Ovary (tissue), 3 donors: ENCODE measurements at regions not wholly inside any gene's neighbourhood (a gene's known extent, or its start where the extent isn't known, plus 50 kb on each side); places are given as distances from the start of the nearest gene placed in this dataset.

ENCODE experiments used
- EP300 ChIP-seq: sonication (generic); formaldehyde crosslinking; IDR thresholded peaks from one replicate; pipeline ENCODE4 v1.6.1; 2017; ENCODE audit warnings: antibody characterized with exemption
- POLR2A ChIP-seq: fragments of 450-650 bp; IDR thresholded peaks from one replicate; pipeline ENCODE4 v1.6.1; 2017; ENCODE audit warnings: antibody characterized with exemption, mild to moderate bottlenecking, moderate library complexity
- TF ChIP-seq, protein P1 (sequence below), 3 donors: fragments of 450-650 bp in 2 of 3; fragments of 200-600 bp in 1 of 3; IDR thresholded peaks; one replicate each; pipeline versions ENCODE4 v1.5.1 to v1.8.0; 2016 to 2022; ENCODE audit warnings: antibody characterized with exemption in 3 of 3, mild to moderate bottlenecking in 1 of 3
- donor health status: DM: no; HTN: no; CAD: no.

DNA sequence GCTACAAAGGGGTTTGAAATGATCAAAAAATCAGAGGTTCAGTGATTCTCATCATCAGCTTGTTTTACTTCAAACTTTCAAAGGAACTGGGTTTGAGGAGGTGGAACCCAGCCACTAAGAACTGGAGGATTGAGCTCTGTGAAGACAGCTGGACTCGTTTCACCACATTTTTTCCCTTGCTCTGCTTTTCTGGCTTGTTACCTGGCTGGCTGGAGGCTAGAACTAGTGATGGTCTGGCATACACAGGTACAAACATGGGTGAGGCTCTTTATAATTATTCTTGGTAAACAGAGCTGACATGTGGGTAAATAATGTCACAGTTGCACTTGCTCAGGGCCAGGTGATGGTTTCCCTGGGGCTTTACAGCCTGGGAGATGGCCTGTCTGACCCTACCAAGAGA, 352.5 kb downstream of the FGFR2 start:
- TF ChIP-seq POLR2A (no peak), EP300 (no peak)
- TF ChIP-seq, protein P1, sequence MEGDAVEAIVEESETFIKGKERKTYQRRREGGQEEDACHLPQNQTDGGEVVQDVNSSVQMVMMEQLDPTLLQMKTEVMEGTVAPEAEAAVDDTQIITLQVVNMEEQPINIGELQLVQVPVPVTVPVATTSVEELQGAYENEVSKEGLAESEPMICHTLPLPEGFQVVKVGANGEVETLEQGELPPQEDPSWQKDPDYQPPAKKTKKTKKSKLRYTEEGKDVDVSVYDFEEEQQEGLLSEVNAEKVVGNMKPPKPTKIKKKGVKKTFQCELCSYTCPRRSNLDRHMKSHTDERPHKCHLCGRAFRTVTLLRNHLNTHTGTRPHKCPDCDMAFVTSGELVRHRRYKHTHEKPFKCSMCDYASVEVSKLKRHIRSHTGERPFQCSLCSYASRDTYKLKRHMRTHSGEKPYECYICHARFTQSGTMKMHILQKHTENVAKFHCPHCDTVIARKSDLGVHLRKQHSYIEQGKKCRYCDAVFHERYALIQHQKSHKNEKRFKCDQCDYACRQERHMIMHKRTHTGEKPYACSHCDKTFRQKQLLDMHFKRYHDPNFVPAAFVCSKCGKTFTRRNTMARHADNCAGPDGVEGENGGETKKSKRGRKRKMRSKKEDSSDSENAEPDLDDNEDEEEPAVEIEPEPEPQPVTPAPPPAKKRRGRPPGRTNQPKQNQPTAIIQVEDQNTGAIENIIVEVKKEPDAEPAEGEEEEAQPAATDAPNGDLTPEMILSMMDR (IDR thresholded peaks at IDR 0.05): no peak
